Lower leg skin (tissue), 3 donors: ENCODE measurements at regions not wholly inside any gene's neighbourhood (a gene's known extent, or its start where the extent isn't known, plus 50 kb on each side); places are given as distances from the start of the nearest gene placed in this dataset.

Experiments used
- CTCF ChIP-seq, 3 donors: fragments of 450-650 bp; IDR thresholded peaks; one replicate each; pipeline ENCODE4 v1.5.1; 2016; ENCODE audit warnings: antibody characterized with exemption in 3 of 3, mild to moderate bottlenecking in 3 of 3, moderate library complexity in 2 of 3
- POLR2A ChIP-seq, 2 donors: fragments of 450-650 bp; IDR thresholded peaks; one replicate each; pipeline ENCODE4 v1.6.1; 2016 to 2017; ENCODE audit warnings: antibody characterized with exemption in 2 of 2, mild to moderate bottlenecking in 1 of 2, moderate library complexity in 1 of 2

GRCh38 chr14:96705422-96706092 lies 91.6 kb upstream of the VRK1 start:
- TF ChIP-seq POLR2A (IDR thresholded peaks at IDR 0.05) (no peak), CTCF (IDR thresholded peaks at IDR 0.05) (no peak)
